ENCODE measurements at regions not wholly inside any gene's neighbourhood (a gene's known extent, or its start where the extent isn't known, plus 50 kb on each side); places are given as distances from the start of the nearest gene placed in this dataset.

GRCh38 chr4:38235354-38235753, 275.2 kb downstream of the PTTG2 start:
- no peak for TF ChIP-seq EZH2 (IDR thresholded peaks at IDR 0.05; ENCODE audit: borderline replicate concordance, insufficient read depth, low read length, poor library complexity, severe bottlenecking)
- no peak for TF ChIP-seq POLR2AphosphoS5 (IDR thresholded peaks at IDR 0.05)
- TF ChIP-seq, protein P1, sequence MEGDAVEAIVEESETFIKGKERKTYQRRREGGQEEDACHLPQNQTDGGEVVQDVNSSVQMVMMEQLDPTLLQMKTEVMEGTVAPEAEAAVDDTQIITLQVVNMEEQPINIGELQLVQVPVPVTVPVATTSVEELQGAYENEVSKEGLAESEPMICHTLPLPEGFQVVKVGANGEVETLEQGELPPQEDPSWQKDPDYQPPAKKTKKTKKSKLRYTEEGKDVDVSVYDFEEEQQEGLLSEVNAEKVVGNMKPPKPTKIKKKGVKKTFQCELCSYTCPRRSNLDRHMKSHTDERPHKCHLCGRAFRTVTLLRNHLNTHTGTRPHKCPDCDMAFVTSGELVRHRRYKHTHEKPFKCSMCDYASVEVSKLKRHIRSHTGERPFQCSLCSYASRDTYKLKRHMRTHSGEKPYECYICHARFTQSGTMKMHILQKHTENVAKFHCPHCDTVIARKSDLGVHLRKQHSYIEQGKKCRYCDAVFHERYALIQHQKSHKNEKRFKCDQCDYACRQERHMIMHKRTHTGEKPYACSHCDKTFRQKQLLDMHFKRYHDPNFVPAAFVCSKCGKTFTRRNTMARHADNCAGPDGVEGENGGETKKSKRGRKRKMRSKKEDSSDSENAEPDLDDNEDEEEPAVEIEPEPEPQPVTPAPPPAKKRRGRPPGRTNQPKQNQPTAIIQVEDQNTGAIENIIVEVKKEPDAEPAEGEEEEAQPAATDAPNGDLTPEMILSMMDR (IDR thresholded peaks at IDR 0.05; ENCODE audit: poor library complexity, severe bottlenecking), result no peak
